Fibroblast of skin of right quadriceps (primary cell): ENCODE measurements at regions not wholly inside any gene's neighbourhood (a gene's known extent, or its start where the extent isn't known, plus 50 kb on each side); places are given as distances from the start of the nearest gene placed in this dataset.
A peak's percentile ranks its signal among the peaks of the same experiment; 100 is the strongest.

ENCODE experiments used
- DNase-seq: peaks from one replicate; pipeline ENCODE4 v3.0.0-alpha.2; 2013

- no peak for DNase-seq
Observed at GRCh38 chrX:10048076-10048475, 80.9 kb downstream of the CLDN34 start.

GRCh38 chrX:10048707-10049106 lies 81.5 kb downstream of the CLDN34 start:
- DNase-seq: no peak

- DNase-seq: peak; percentile 46
Observed at GRCh38 chrX:10049236-10049635, 82.1 kb downstream of the CLDN34 start.

GRCh38 chrX:10050481-10050880 lies 83.3 kb downstream of the CLDN34 start:
- DNase-seq: peak; percentile 54

- no peak for DNase-seq
Observed at GRCh38 chrX:10051866-10052480, 84.8 kb downstream of the CLDN34 start.

- DNase-seq: no peak
Observed at GRCh38 chrX:10052906-10053625, 85.9 kb downstream of the CLDN34 start.

- no peak for DNase-seq
Observed at GRCh38 chrX:10054396-10054795, 87.2 kb downstream of the CLDN34 start.

GRCh38 chrX:10055430-10055829 lies 88.3 kb downstream of the CLDN34 start:
- DNase-seq: no peak

- no peak for DNase-seq
Observed at GRCh38 chrX:10062352-10062751, 94.4 kb upstream of the CLCN4 start.

GRCh38 chrX:10062980-10063379 lies 93.8 kb upstream of the CLCN4 start:
- DNase-seq: no peak

- no peak for DNase-seq
Observed at GRCh38 chrX:10064736-10065135, 92.0 kb upstream of the CLCN4 start.

- no peak for DNase-seq
Observed at GRCh38 chrX:10070714-10071436, 85.9 kb upstream of the CLCN4 start.

- peak; percentile 10 for DNase-seq
Observed at GRCh38 chrX:10071451-10072144, 85.2 kb upstream of the CLCN4 start.

GRCh38 chrX:10072786-10073568 lies 83.8 kb upstream of the CLCN4 start:
- no peak for DNase-seq

GRCh38 chrX:10073671-10074070 lies 83.1 kb upstream of the CLCN4 start:
- no peak for DNase-seq

GRCh38 chrX:10074241-10074941 lies 82.4 kb upstream of the CLCN4 start:
- DNase-seq: no peak

- no peak for DNase-seq
Observed at GRCh38 chrX:10076765-10077164, 80.0 kb upstream of the CLCN4 start.

GRCh38 chrX:10077425-10078188 lies 79.2 kb upstream of the CLCN4 start:
- peak; percentile 42 for DNase-seq

GRCh38 chrX:10078266-10078665 lies 78.5 kb upstream of the CLCN4 start:
- no peak for DNase-seq

- DNase-seq: no peak
Observed at GRCh38 chrX:10079231-10079630, 77.5 kb upstream of the CLCN4 start.

GRCh38 chrX:10083809-10084208 lies 73.0 kb upstream of the CLCN4 start:
- no peak for DNase-seq
